HCT116 (cell line): ENCODE measurements at regions not wholly inside any gene's neighbourhood (a gene's known extent, or its start where the extent isn't known, plus 50 kb on each side); places are given as distances from the start of the nearest gene placed in this dataset.

Experiments
- ATAC-seq: fragments of 200-7000 bp; cut with Tn5 transposase; 2 replicates; pipeline ENCODE4 v1.9.1; 2020; ENCODE audit warnings: mild to moderate bottlenecking, moderate library complexity
- BruUV-seq: library from RNA; stranded (reverse); fragments of 400-500 nt; replicated peaks from 2 replicates; lab custom pipeline; 2021; lab: Mats Ljungman, UMichigan
- CTCF ChIA-PET: fragments of 300-600 bp; sonication (Branson Sonifier 250); formaldehyde crosslinking; loops from one replicate; lab custom pipeline; 2021; ENCODE audit warnings: antibody characterized with exemption; lab: Charles Lee
- POLR2A ChIA-PET: fragments of 300-600, 350-600 bp; sonication (Branson Sonifier 250); formaldehyde crosslinking; loops from one replicate; lab custom pipeline; 2021; ENCODE audit warnings: antibody characterized with exemption; lab: Charles Lee
- RAD21 ChIA-PET, 2 experiments: fragments of 300-600 bp; sonication (Branson Sonifier 250); formaldehyde crosslinking; loops; one replicate each; lab custom pipeline; 2023; ENCODE audit warnings: low total read pairs in 2 of 2; ENCODE audit not compliant: uncharacterized antibody in 2 of 2, unreplicated experiment in 2 of 2, low non-redundant PET in 1 of 2; lab: Charles Lee
- DNase-seq: peaks from one replicate; pipeline ENCODE4 v3.0.0-alpha.2; 2010; ENCODE audit warnings: low read depth, low spot score
- H2AFZ ChIP-seq: fragments of 200-600 bp; shearing (Covaris generic), sonication (generic); 2 replicates; pipeline ENCODE4 v1.6.1; 2017; ENCODE audit warnings: low read depth, mixed run types, mixed read lengths, antibody characterized with exemption, low read length; ENCODE audit not compliant: poor library complexity, severe bottlenecking
- H3K27ac ChIP-seq: 2 replicates; pipeline ENCODE4 v1.5.1; 2012; ENCODE audit warnings: low read depth, low read length
- H3K27me3 ChIP-seq: fragments of 200-600 bp; sonication (generic); 2 replicates; pipeline ENCODE4 v1.6.1; 2016; ENCODE audit warnings: mixed run types, low read length, mixed read lengths; ENCODE audit not compliant: insufficient read depth
- H3K36me3 ChIP-seq, 2 experiments: fragments of 200-500 bp in 1 of 2; fragments of 200-600 bp in 1 of 2; sonication (Bioruptor generic) in 1 of 2; sonication (generic) in 1 of 2; 2 replicates each; pipeline versions ENCODE4 v1.5.1 to v1.6.1; 2014 to 2016; ENCODE audit warnings: low read length in 2 of 2, inconsistent platforms in 1 of 2, mixed read lengths in 1 of 2, mixed run types in 1 of 2; ENCODE audit not compliant: insufficient read depth in 2 of 2, control insufficient read depth in 1 of 2
- H3K4me1 ChIP-seq, 2 experiments: fragments of 200-600 bp in 1 of 2; sonication (generic) in 1 of 2; 2 replicates each; pipeline versions ENCODE4 v1.5.1 to v1.6.1; 2012 to 2017; ENCODE audit warnings: low read length in 2 of 2, inconsistent platforms in 1 of 2, mild to moderate bottlenecking in 1 of 2, mixed read lengths in 1 of 2, mixed run types in 1 of 2, moderate library complexity in 1 of 2; ENCODE audit not compliant: insufficient read depth in 2 of 2, control insufficient read depth in 1 of 2
- H3K4me2 ChIP-seq: fragments of 200-600 bp; sonication (generic); 2 replicates; pipeline ENCODE4 v1.6.1; 2017; ENCODE audit warnings: mixed run types, low read length, mixed read lengths
- H3K4me3 ChIP-seq, 2 experiments: fragments of 200-600 bp in 1 of 2; sonication (generic) in 1 of 2; replicated peaks in 1 of 2; 2 replicates each; pipeline ENCODE4 v1.5.1; 2011 to 2016; ENCODE audit warnings: low read length in 2 of 2, control low read depth in 1 of 2, low read depth in 1 of 2, mild to moderate bottlenecking in 1 of 2, mixed read lengths in 1 of 2, mixed run types in 1 of 2
- H3K79me2 ChIP-seq: fragments of 200-600 bp; sonication (generic); 2 replicates; pipeline ENCODE4 v1.6.1; 2017; ENCODE audit warnings: mild to moderate bottlenecking, mixed run types, low read length, moderate library complexity, mixed read lengths; ENCODE audit not compliant: insufficient read depth
- H3K9ac ChIP-seq: fragments of 200-600 bp; sonication (generic); 2 replicates; pipeline ENCODE4 v1.6.1; 2016; ENCODE audit warnings: low read length, mixed read lengths
- H3K9me2 ChIP-seq: fragments of 200-600 bp; sonication (generic), shearing (Covaris generic); 2 replicates; pipeline ENCODE4 v1.6.1; 2017; ENCODE audit warnings: mixed run types, mild to moderate bottlenecking, moderate library complexity; ENCODE audit not compliant: insufficient read depth
- H3K9me3 ChIP-seq, 2 experiments: fragments of 200-500 bp in 1 of 2; fragments of 200-600 bp in 1 of 2; sonication (Bioruptor generic) in 1 of 2; sonication (generic) in 1 of 2; 2 replicates each; pipeline ENCODE4 v1.6.1; 2014 to 2017; ENCODE audit warnings: low read length in 2 of 2, mixed read lengths in 2 of 2, inconsistent platforms in 1 of 2, low read depth in 1 of 2, mild to moderate bottlenecking in 1 of 2, mixed run types in 1 of 2, moderate library complexity in 1 of 2; ENCODE audit not compliant: control insufficient read depth in 1 of 2, insufficient read depth in 1 of 2
- H4K20me1 ChIP-seq: fragments of 200-600 bp; sonication (generic), shearing (Covaris generic); 2 replicates; pipeline ENCODE4 v1.6.1; 2017; ENCODE audit warnings: mixed run types, mild to moderate bottlenecking, moderate library complexity; ENCODE audit not compliant: insufficient read depth
- ELF1 ChIP-seq: IDR thresholded peaks from 2 replicates; pipeline ENCODE4 v1.6.1; 2012; ENCODE audit warnings: low read depth, borderline replicate concordance
- EZH2phosphoT487 ChIP-seq: fragments of 200-600 bp; IDR thresholded peaks from 2 replicates; pipeline ENCODE4 v1.6.1; 2018; ENCODE audit warnings: antibody characterized with exemption, borderline replicate concordance
- FOSL1 ChIP-seq: IDR thresholded peaks from 2 replicates; pipeline ENCODE4 v1.6.1; 2012; ENCODE audit warnings: low read depth
- JUND ChIP-seq: IDR thresholded peaks from 2 replicates; pipeline ENCODE4 v1.6.1; 2012
- POLR2A ChIP-seq: IDR thresholded peaks from 2 replicates; pipeline ENCODE4 v1.7.0; 2011; ENCODE audit warnings: borderline replicate concordance; ENCODE audit not compliant: insufficient read depth, insufficient read length; ENCODE audit errors: extremely low read depth
- POLR2AphosphoS5 ChIP-seq: IDR thresholded peaks from 2 replicates; pipeline ENCODE4 v1.6.1; 2011; ENCODE audit warnings: mild to moderate bottlenecking, low read depth, low read length, moderate library complexity
- RAD21 ChIP-seq: IDR thresholded peaks from 2 replicates; pipeline ENCODE4 v1.6.1; 2012; ENCODE audit warnings: low read depth, mild to moderate bottlenecking
- SIN3A ChIP-seq: IDR thresholded peaks from 2 replicates; pipeline ENCODE4 v1.6.1; 2012; ENCODE audit warnings: low read depth
- TCF7L2 ChIP-seq: IDR thresholded peaks from 2 replicates; pipeline ENCODE4 v1.7.0; 2011; ENCODE audit warnings: borderline replicate concordance, inconsistent platforms; ENCODE audit not compliant: insufficient read depth, insufficient read length; ENCODE audit errors: extremely low read depth
- YY1 ChIP-seq: IDR thresholded peaks from 2 replicates; pipeline ENCODE4 v1.6.1; 2011; ENCODE audit warnings: low read length, low read depth, moderate library complexity, mild to moderate bottlenecking; ENCODE audit not compliant: insufficient replicate concordance; ENCODE audit errors: extremely low read depth
- ZFX ChIP-seq: fragments of 450-650 bp; IDR thresholded peaks from 2 replicates; pipeline ENCODE4 v1.6.1; 2017
- ZNF274 ChIP-seq: fragments of 200-500 bp; sonication (Bioruptor generic); IDR thresholded peaks from 2 replicates; pipeline ENCODE4 v1.6.1; 2014; ENCODE audit warnings: mild to moderate bottlenecking, low read depth, low read length, inconsistent platforms
- intact Hi-C: fragments of 100-400 bp; cut with micrococcal nuclease; formaldehyde crosslinking; loops from 2 replicates; pipeline ENCODE4 v1.10.0; 2022
- TF ChIP-seq, protein P1 (sequence below), 3 experiments: fragments of 200-600 bp in 1 of 3; sonication (generic) in 1 of 3; IDR thresholded peaks in 2 of 3; conservative IDR thresholded peaks in 1 of 3; 2 replicates each; pipeline ENCODE4 v1.5.1; 2012 to 2017; ENCODE audit warnings: low read depth in 2 of 3, low read length in 2 of 3, antibody characterized with exemption in 1 of 3, borderline replicate concordance in 1 of 3, control low read depth in 1 of 3, mild to moderate bottlenecking in 1 of 3, mixed read lengths in 1 of 3, mixed run types in 1 of 3, moderate library complexity in 1 of 3; ENCODE audit not compliant: insufficient read depth in 1 of 3
- TF ChIP-seq, protein P2 (sequence below): IDR thresholded peaks from 2 replicates; pipeline ENCODE4 v1.6.1; 2012
- TF ChIP-seq, protein P3 (sequence below): IDR thresholded peaks from 2 replicates; pipeline ENCODE4 v1.6.1; 2011; ENCODE audit warnings: mild to moderate bottlenecking, low read length, moderate library complexity; ENCODE audit not compliant: insufficient replicate concordance; ENCODE audit errors: extremely low read depth
- TF ChIP-seq, protein P4 (sequence below): IDR thresholded peaks from 2 replicates; pipeline ENCODE4 v1.6.1; 2012; ENCODE audit warnings: low read depth
- TF ChIP-seq, protein P5 (sequence below): IDR thresholded peaks from 2 replicates; pipeline ENCODE4 v1.6.1; 2012

DNA sequence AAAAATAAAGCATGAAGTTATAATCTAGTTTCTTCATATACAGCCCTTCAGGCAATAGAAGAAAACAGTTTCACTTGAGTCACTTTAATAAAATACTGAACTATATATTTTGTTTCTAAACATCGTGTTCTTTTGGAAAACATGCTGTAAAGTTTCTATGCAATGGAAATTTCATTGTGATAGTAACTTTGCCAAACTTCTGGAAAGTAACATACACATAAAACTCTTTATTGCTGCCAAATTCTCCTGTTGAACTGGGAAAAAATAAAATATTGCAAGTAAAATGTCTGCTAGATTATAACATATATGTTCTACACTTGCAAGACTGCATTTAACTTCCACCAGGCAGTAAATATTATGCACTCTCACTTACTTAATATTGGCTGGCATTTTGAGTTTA is 635.4 kb downstream of the SPRY1 start:
- TF ChIP-seq, protein P1, sequence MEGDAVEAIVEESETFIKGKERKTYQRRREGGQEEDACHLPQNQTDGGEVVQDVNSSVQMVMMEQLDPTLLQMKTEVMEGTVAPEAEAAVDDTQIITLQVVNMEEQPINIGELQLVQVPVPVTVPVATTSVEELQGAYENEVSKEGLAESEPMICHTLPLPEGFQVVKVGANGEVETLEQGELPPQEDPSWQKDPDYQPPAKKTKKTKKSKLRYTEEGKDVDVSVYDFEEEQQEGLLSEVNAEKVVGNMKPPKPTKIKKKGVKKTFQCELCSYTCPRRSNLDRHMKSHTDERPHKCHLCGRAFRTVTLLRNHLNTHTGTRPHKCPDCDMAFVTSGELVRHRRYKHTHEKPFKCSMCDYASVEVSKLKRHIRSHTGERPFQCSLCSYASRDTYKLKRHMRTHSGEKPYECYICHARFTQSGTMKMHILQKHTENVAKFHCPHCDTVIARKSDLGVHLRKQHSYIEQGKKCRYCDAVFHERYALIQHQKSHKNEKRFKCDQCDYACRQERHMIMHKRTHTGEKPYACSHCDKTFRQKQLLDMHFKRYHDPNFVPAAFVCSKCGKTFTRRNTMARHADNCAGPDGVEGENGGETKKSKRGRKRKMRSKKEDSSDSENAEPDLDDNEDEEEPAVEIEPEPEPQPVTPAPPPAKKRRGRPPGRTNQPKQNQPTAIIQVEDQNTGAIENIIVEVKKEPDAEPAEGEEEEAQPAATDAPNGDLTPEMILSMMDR (IDR thresholded peaks at IDR 0.05 in 2 of 3, conservative IDR thresholded peaks at IDR 0.05 in 1 of 3; ENCODE audit: borderline replicate concordance in 1 of 3, insufficient read depth in 1 of 3, low read depth in 2 of 3, low read length in 2 of 3) = no peak
- TF ChIP-seq YY1 = no peak
- TF ChIP-seq ZNF274 = no peak
- TF ChIP-seq, protein P2, sequence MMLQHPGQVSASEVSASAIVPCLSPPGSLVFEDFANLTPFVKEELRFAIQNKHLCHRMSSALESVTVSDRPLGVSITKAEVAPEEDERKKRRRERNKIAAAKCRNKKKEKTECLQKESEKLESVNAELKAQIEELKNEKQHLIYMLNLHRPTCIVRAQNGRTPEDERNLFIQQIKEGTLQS = no peak
- TF ChIP-seq SIN3A = no peak
- no peak for TF ChIP-seq RAD21
- TF ChIP-seq, protein P3, sequence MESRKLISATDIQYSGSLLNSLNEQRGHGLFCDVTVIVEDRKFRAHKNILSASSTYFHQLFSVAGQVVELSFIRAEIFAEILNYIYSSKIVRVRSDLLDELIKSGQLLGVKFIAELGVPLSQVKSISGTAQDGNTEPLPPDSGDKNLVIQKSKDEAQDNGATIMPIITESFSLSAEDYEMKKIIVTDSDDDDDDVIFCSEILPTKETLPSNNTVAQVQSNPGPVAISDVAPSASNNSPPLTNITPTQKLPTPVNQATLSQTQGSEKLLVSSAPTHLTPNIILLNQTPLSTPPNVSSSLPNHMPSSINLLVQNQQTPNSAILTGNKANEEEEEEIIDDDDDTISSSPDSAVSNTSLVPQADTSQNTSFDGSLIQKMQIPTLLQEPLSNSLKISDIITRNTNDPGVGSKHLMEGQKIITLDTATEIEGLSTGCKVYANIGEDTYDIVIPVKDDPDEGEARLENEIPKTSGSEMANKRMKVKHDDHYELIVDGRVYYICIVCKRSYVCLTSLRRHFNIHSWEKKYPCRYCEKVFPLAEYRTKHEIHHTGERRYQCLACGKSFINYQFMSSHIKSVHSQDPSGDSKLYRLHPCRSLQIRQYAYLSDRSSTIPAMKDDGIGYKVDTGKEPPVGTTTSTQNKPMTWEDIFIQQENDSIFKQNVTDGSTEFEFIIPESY = no peak
- TF ChIP-seq EZH2phosphoT487 = no peak
- no peak for TF ChIP-seq ELF1
- TF ChIP-seq ZFX = no peak
- no peak for TF ChIP-seq FOSL1
- TF ChIP-seq POLR2AphosphoS5 = no peak
- TF ChIP-seq, protein P4, sequence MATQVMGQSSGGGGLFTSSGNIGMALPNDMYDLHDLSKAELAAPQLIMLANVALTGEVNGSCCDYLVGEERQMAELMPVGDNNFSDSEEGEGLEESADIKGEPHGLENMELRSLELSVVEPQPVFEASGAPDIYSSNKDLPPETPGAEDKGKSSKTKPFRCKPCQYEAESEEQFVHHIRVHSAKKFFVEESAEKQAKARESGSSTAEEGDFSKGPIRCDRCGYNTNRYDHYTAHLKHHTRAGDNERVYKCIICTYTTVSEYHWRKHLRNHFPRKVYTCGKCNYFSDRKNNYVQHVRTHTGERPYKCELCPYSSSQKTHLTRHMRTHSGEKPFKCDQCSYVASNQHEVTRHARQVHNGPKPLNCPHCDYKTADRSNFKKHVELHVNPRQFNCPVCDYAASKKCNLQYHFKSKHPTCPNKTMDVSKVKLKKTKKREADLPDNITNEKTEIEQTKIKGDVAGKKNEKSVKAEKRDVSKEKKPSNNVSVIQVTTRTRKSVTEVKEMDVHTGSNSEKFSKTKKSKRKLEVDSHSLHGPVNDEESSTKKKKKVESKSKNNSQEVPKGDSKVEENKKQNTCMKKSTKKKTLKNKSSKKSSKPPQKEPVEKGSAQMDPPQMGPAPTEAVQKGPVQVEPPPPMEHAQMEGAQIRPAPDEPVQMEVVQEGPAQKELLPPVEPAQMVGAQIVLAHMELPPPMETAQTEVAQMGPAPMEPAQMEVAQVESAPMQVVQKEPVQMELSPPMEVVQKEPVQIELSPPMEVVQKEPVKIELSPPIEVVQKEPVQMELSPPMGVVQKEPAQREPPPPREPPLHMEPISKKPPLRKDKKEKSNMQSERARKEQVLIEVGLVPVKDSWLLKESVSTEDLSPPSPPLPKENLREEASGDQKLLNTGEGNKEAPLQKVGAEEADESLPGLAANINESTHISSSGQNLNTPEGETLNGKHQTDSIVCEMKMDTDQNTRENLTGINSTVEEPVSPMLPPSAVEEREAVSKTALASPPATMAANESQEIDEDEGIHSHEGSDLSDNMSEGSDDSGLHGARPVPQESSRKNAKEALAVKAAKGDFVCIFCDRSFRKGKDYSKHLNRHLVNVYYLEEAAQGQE = no peak
- TF ChIP-seq, protein P5, sequence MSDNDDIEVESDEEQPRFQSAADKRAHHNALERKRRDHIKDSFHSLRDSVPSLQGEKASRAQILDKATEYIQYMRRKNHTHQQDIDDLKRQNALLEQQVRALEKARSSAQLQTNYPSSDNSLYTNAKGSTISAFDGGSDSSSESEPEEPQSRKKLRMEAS = no peak
- TF ChIP-seq JUND = no peak
- TF ChIP-seq TCF7L2 = no peak
- no peak for TF ChIP-seq POLR2A
- Histone ChIP-seq H3K36me3 (no peaks in the 10 kb centered on the region), H2AFZ (no peak overlapping the region), H3K9me3 (no peaks in the 10 kb centered on the region), H4K20me1 (no peaks in the 10 kb centered on the region), H3K9ac (no peak overlapping the region), H3K4me2 (no peak overlapping the region), H3K27ac (no peak overlapping the region), H3K79me2 (no peaks in the 10 kb centered on the region), H3K4me3 (no peak overlapping the region), H3K9me2 (no peaks in the 10 kb centered on the region), H3K27me3 (no peaks in the 10 kb centered on the region), H3K4me1 (no peaks in the 10 kb centered on the region)
- intact Hi-C loops = no loop called here
- ATAC-seq = no peak
- ChIA-PET POLR2A (no interaction called here), RAD21 (no interaction called here), CTCF (no interaction called here)
- no TSS peak for BruUV-seq
- DNase-seq = no peak
